K562 (cell line): ENCODE measurements at regions not wholly inside any gene's neighbourhood (a gene's known extent, or its start where the extent isn't known, plus 50 kb on each side); places are given as distances from the start of the nearest gene placed in this dataset.

Experiments
- BRD4 ChIP-seq: fragments of 200-600 bp; sonication (generic); IDR thresholded peaks from 2 replicates; pipeline ENCODE4 v1.6.1; 2017; ENCODE audit warnings: inconsistent platforms
- CREB1 ChIP-seq, 2 experiments: sonication (generic) in 1 of 2; formaldehyde crosslinking in 1 of 2; IDR thresholded peaks; 2 replicates each; pipeline versions ENCODE4 v1.6.1 to v1.8.0; 2012 to 2022; ENCODE audit warnings: inconsistent platforms in 1 of 2, mild to moderate bottlenecking in 1 of 2, missing genetic modification reagents in 1 of 2, moderate library complexity in 1 of 2
- MYNN ChIP-seq, 2 experiments: sonication (generic); formaldehyde crosslinking in 1 of 2; IDR thresholded peaks; 2 replicates each; pipeline versions ENCODE4 v1.5.0 to v1.6.1; 2016 to 2020; ENCODE audit warnings: antibody characterized with exemption in 1 of 2, missing genetic modification reagents in 1 of 2
- PHB ChIP-seq: fragments of 250-450 bp; sonication (Bioruptor Pico); IDR thresholded peaks from 2 replicates; pipeline ENCODE4 v1.5.0; 2021
- SMAD4 ChIP-seq: fragments of 250-450 bp; sonication (Bioruptor Pico); conservative IDR thresholded peaks from 2 replicates; pipeline ENCODE4 v1.8.0; 2021; ENCODE audit warnings: inconsistent platforms, mild to moderate bottlenecking, moderate library complexity
- ZBTB17 ChIP-seq: fragments of 450-650 bp; formaldehyde crosslinking; IDR thresholded peaks from 2 replicates; pipeline ENCODE4 v1.4.0; 2020; ENCODE audit warnings: mild to moderate bottlenecking
- ZNF12 ChIP-seq: sonication (generic); formaldehyde crosslinking; IDR thresholded peaks from 2 replicates; pipeline ENCODE4 v1.4.0; 2020; ENCODE audit warnings: mild to moderate bottlenecking, missing genetic modification reagents
- ZNF408 ChIP-seq: fragments of 250-450 bp; sonication (Bioruptor Pico); IDR thresholded peaks from 2 replicates; pipeline ENCODE4 v1.4.0; 2020; ENCODE audit warnings: low read depth, mild to moderate bottlenecking, moderate library complexity
- TF ChIP-seq, protein P1 (sequence below), 2 experiments: fragments of 150-350 bp in 1 of 2; IDR thresholded peaks; 2 replicates each; pipeline ENCODE4 v1.6.1; 2012 to 2016; ENCODE audit warnings: low read depth in 2 of 2, low read length in 2 of 2, mild to moderate bottlenecking in 1 of 2, moderate library complexity in 1 of 2
- TF ChIP-seq, protein P2 (sequence below): sonication (generic); formaldehyde crosslinking; IDR thresholded peaks from 2 replicates; pipeline ENCODE4 v1.8.1; 2022; ENCODE audit warnings: missing genetic modification reagents
- TF ChIP-seq, protein P3 (sequence below): fragments of 450-650 bp; formaldehyde crosslinking; IDR thresholded peaks from 2 replicates; pipeline ENCODE4 v1.4.0; 2020; ENCODE audit warnings: mild to moderate bottlenecking, moderate library complexity

DNA sequence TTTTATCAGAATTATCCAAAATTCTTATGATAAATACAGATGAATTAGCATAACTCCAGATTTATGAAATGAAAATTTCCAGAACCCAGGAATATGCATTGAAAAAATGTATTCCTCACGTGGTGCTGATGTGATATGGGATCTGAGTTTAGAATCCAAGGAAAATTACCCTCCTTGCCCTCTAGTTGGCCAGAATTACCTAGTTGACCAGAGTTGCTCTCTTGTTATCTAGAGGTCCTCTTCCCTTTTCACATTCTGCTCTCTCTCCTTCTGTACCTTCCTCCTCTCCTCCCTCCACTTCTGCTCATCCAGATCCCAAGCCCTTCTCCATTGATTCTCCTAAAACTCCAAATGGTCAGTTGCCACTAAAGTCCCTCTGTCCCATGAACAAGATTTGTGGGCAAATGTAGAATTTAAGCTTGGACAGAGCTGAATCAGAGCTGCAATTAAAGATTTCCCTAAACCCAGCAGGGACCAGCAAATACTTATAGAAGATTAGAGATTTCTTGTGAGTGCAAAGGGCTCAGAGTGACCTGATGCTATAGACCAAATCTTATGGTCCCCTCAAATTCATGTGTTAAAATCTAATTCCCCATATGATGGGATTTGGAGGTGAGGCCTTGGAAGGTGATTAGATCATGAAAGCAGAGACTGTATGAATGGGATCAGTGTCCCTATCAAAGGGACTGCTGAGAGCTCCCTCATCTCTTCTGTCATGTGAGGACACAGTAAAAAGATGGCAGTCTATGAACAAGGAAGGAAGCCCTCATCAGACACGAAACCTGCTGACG, 103.2 kb upstream of the IGLL5 start (continued):
- TF ChIP-seq, protein P1, sequence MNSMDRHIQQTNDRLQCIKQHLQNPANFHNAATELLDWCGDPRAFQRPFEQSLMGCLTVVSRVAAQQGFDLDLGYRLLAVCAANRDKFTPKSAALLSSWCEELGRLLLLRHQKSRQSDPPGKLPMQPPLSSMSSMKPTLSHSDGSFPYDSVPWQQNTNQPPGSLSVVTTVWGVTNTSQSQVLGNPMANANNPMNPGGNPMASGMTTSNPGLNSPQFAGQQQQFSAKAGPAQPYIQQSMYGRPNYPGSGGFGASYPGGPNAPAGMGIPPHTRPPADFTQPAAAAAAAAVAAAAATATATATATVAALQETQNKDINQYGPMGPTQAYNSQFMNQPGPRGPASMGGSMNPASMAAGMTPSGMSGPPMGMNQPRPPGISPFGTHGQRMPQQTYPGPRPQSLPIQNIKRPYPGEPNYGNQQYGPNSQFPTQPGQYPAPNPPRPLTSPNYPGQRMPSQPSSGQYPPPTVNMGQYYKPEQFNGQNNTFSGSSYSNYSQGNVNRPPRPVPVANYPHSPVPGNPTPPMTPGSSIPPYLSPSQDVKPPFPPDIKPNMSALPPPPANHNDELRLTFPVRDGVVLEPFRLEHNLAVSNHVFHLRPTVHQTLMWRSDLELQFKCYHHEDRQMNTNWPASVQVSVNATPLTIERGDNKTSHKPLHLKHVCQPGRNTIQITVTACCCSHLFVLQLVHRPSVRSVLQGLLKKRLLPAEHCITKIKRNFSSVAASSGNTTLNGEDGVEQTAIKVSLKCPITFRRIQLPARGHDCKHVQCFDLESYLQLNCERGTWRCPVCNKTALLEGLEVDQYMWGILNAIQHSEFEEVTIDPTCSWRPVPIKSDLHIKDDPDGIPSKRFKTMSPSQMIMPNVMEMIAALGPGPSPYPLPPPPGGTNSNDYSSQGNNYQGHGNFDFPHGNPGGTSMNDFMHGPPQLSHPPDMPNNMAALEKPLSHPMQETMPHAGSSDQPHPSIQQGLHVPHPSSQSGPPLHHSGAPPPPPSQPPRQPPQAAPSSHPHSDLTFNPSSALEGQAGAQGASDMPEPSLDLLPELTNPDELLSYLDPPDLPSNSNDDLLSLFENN (IDR thresholded peaks at IDR 0.05; ENCODE audit: low read depth in 2 of 2, low read length in 2 of 2), result no peak
- no peak for TF ChIP-seq PHB (CRISPR knock-in tag)
- no peak for TF ChIP-seq SMAD4 (CRISPR knock-in tag)
- TF ChIP-seq ZNF408 (CRISPR knock-in tag), result no peak
- TF ChIP-seq ZNF12 (CRISPR knock-in tag), result no peak
- no peak for TF ChIP-seq BRD4
- no peak for TF ChIP-seq ZBTB17 (CRISPR knock-in tag)
- TF ChIP-seq CREB1 (IDR thresholded peaks at IDR 0.05), result no peak
- no peak for TF ChIP-seq CREB1 (CRISPR knock-in tag; IDR thresholded peaks at IDR 0.05)
- TF ChIP-seq MYNN (IDR thresholded peaks at IDR 0.05), result no peak
- 0 out of 2 replicates have a peak, but pooled peaks have one; percentile 23 for TF ChIP-seq MYNN (CRISPR knock-in tag; IDR thresholded peaks at IDR 0.05)
- TF ChIP-seq, protein P2, sequence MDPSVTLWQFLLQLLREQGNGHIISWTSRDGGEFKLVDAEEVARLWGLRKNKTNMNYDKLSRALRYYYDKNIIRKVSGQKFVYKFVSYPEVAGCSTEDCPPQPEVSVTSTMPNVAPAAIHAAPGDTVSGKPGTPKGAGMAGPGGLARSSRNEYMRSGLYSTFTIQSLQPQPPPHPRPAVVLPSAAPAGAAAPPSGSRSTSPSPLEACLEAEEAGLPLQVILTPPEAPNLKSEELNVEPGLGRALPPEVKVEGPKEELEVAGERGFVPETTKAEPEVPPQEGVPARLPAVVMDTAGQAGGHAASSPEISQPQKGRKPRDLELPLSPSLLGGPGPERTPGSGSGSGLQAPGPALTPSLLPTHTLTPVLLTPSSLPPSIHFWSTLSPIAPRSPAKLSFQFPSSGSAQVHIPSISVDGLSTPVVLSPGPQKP, result no peak; the same call in 1 of the 2 replicates
- TF ChIP-seq, protein P3, sequence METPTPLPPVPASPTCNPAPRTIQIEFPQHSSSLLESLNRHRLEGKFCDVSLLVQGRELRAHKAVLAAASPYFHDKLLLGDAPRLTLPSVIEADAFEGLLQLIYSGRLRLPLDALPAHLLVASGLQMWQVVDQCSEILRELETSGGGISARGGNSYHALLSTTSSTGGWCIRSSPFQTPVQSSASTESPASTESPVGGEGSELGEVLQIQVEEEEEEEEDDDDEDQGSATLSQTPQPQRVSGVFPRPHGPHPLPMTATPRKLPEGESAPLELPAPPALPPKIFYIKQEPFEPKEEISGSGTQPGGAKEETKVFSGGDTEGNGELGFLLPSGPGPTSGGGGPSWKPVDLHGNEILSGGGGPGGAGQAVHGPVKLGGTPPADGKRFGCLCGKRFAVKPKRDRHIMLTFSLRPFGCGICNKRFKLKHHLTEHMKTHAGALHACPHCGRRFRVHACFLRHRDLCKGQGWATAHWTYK (CRISPR knock-in tag), result no peak
